RWPE1 (cell line): ENCODE measurements at regions not wholly inside any gene's neighbourhood (a gene's known extent, or its start where the extent isn't known, plus 50 kb on each side); places are given as distances from the start of the nearest gene placed in this dataset.

ENCODE experiments used
- CTCF ChIA-PET: fragments of 350-600 bp; sonication (Branson Sonifier 250); formaldehyde crosslinking; extraction: SDS; loops from one replicate; lab custom pipeline; 2021; lab: Yijun Ruan, JAX
- POLR2A ChIA-PET: fragments of 400-600 bp; formaldehyde crosslinking; extraction: SDS; loops from one replicate; lab custom pipeline; 2020; ENCODE audit warnings: antibody characterized with exemption; ENCODE audit not compliant: low non-redundant PET; lab: Yijun Ruan, JAX
- DNase-seq: peaks from one replicate; pipeline ENCODE4 v3.0.0; 2012; ENCODE audit warnings: low spot score
- H3K27ac ChIP-seq: fragments of 450-650 bp; 2 replicates; pipeline ENCODE4 v1.5.1; 2017
- CTCF ChIP-seq: fragments of 450-650 bp; conservative IDR thresholded peaks from 2 replicates; pipeline ENCODE4 v1.5.1; 2017; ENCODE audit warnings: low read depth, mild to moderate bottlenecking

DNA sequence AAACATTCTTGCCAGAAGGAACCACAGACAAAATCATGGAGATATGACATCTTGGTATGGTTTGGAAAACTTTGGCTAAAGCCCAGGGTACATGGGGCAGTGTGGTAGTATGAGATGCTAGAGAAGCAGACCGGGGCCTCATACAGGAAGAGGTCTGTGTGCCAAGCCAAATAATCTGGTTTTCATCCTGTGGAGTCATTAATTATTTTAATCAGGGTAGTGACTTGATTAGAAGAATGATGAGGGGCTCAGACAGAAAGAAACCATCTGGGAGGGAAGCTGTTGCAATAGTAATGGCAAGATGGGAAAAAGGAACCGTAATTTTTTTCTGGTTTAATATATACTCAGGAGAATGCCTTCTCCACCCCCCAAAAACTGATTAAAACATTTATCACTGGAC, 318.0 kb downstream of the BRINP2 start:
- no peak for DNase-seq
- no peak overlapping the region for H3K27ac ChIP-seq
- ChIA-PET CTCF (no interaction called here), POLR2A (no interaction called here)
- TF ChIP-seq CTCF: no peak

DNA sequence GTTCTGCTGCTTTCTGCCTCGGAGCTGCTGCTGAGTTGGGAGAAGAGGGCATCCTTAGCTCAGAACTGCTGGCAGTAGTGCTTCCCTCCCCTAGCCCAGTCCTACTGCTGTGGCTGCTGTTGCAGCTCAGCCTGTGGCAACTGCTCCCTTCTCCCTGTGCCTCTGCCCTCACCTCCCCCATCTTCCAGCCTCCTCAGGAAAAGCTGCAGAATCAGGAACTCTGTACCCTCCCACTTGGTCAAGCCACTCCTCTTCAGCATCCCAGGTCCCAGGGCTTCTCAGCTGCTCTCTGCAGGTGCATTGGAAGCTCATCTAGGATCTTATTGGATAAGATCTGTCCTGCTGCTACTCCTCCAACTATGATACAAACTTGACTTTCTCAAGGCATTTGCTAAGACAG, 316.7 kb downstream of the BRINP2 start:
- H3K27ac ChIP-seq: no peak overlapping the region
- ChIA-PET CTCF (interaction anchor here (0.6 kb wide), 1 partner anchor 826 kb away, joined by 3 read pairs; no protein-coding TSS in a partner anchor), POLR2A (no interaction called here)
- no peak for DNase-seq
- no peak for TF ChIP-seq CTCF

- no peak overlapping the region for H3K27ac ChIP-seq
- POLR2A ChIA-PET: no interaction called here
- CTCF ChIA-PET: no interaction called here
- no peak for TF ChIP-seq CTCF
- no peak for DNase-seq
Measured at GRCh38 chr1:177480741-177481305, 310.1 kb downstream of the BRINP2 start.

DNA sequence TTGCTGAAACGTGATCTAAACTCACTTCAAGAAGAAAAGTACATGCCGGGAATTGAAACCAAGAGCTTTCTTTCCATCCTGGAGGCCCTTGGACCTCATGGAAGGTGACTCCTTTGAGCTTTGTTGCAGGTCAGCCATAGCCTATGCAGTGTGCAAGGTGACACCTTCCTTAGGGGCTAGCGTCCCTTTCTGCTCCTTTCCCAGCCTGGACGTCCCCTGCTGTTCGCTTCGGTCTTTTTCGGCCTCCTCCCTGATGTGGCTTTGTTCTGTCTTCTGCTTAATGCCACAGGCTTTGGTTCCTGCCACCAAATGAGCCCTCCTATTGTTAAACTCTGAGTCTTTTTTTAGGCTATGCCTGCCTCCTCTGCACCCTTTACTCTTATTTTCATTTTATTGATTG, 308.8 kb downstream of the BRINP2 start:
- ChIA-PET POLR2A (no interaction called here), CTCF (no interaction called here)
- TF ChIP-seq CTCF: no peak
- no peak for DNase-seq
- no peak overlapping the region for H3K27ac ChIP-seq

GRCh38 chr1:177476676-177477075, 305.9 kb downstream of the BRINP2 start:
- no peak for DNase-seq
- POLR2A ChIA-PET: no interaction called here
- no peak overlapping the region for H3K27ac ChIP-seq
- no peak for TF ChIP-seq CTCF
- CTCF ChIA-PET: no interaction called here

DNA sequence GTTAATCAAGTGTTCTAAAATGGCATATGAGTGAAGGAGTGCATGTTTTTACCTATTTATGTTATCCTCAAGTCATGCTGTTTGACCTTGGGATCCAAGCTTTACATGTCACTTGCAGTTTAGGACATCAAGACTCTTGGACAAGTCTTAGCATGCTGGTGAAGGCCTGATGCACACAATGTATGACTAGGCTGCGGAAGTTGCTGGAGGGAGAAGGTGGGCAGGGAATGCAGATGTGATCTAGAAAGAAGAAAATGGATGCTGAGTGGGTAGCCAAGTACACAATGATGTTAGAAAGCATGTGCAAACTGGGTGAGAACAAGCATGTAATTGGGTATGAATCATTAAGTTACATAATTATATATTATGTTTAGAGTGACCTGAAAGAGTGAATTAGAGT, 301.8 kb downstream of the BRINP2 start:
- no peak for TF ChIP-seq CTCF
- DNase-seq: peak; percentile 5
- ChIA-PET CTCF (interaction anchor here (0.7 kb wide), 1 partner anchor 405 kb away, joined by 4 read pairs; no protein-coding TSS in a partner anchor), POLR2A (no interaction called here)
- no peak overlapping the region for H3K27ac ChIP-seq

GRCh38 chr1:177471244-177471643, 300.5 kb downstream of the BRINP2 start:
- TF ChIP-seq CTCF: no peak
- H3K27ac ChIP-seq: no peak overlapping the region
- CTCF ChIA-PET: no interaction called here
- DNase-seq: no peak
- POLR2A ChIA-PET: interaction anchor here (0.6 kb wide), 1 partner anchor 435 kb away, joined by 4 read pairs; no protein-coding TSS in a partner anchor
